Mammary epithelial cell (primary cell): ENCODE measurements at regions not wholly inside any gene's neighbourhood (a gene's known extent, or its start where the extent isn't known, plus 50 kb on each side); places are given as distances from the start of the nearest gene placed in this dataset.

Source experiments
- EZH2 ChIP-seq: IDR thresholded peaks from 2 replicates; pipeline ENCODE4 v1.6.1; 2012; ENCODE audit warnings: low read length, inconsistent platforms, borderline replicate concordance
- TF ChIP-seq, protein P1 (sequence below), 2 donors: IDR thresholded peaks in 1 of 2; conservative IDR thresholded peaks in 1 of 2; 2 replicates each; pipeline ENCODE4 v1.5.1; 2011 to 2012; ENCODE audit warnings: inconsistent platforms in 2 of 2, low read length in 2 of 2, mild to moderate bottlenecking in 2 of 2, control low read depth in 1 of 2, low read depth in 1 of 2; ENCODE audit not compliant: insufficient read depth in 1 of 2; ENCODE audit errors: extremely low read depth in 1 of 2

DNA sequence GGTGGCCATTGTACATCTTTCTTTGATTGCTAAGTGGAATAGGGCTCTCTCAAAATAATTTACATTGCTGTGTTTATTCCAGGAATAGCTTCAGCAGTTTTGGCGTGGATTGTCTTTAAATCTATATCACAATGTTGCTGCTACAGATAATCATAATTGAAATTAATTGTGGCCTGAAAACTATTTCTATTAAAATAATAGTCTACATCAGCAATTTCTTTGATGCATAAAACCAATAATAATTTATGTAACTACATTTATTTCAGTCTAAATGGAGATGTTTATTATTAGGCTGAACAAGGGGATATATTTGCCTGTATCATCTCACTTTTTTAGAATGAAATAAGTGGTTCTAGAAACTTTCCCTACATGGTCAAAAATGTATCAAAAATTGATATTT, 456.0 kb upstream of the CTNND2 start:
- TF ChIP-seq, protein P1, sequence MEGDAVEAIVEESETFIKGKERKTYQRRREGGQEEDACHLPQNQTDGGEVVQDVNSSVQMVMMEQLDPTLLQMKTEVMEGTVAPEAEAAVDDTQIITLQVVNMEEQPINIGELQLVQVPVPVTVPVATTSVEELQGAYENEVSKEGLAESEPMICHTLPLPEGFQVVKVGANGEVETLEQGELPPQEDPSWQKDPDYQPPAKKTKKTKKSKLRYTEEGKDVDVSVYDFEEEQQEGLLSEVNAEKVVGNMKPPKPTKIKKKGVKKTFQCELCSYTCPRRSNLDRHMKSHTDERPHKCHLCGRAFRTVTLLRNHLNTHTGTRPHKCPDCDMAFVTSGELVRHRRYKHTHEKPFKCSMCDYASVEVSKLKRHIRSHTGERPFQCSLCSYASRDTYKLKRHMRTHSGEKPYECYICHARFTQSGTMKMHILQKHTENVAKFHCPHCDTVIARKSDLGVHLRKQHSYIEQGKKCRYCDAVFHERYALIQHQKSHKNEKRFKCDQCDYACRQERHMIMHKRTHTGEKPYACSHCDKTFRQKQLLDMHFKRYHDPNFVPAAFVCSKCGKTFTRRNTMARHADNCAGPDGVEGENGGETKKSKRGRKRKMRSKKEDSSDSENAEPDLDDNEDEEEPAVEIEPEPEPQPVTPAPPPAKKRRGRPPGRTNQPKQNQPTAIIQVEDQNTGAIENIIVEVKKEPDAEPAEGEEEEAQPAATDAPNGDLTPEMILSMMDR (conservative IDR thresholded peaks at IDR 0.05 in 1 of 2, IDR thresholded peaks at IDR 0.05 in 1 of 2; ENCODE audit: extremely low read depth in 1 of 2, insufficient read depth in 1 of 2, low read depth in 1 of 2, low read length in 2 of 2) = no peak
- TF ChIP-seq EZH2 = no peak
